Activated CD4-positive, alpha-beta T cell treated with anti-CD3 and anti-CD28 coated beads, Interleukin-2, amount 10 ng/mL, durations not matched to agents 24 days and 14 days (primary cell): ENCODE measurements at regions not wholly inside any gene's neighbourhood (a gene's known extent, or its start where the extent isn't known, plus 50 kb on each side); places are given as distances from the start of the nearest gene placed in this dataset.

Experiments
- DNase-seq: peaks from one replicate; pipeline ENCODE4 v3.0.0; 2022
- H3K27ac Mint-ChIP-seq: one replicate; pipeline ENCODE4 v1.8.0; 2022; ENCODE audit warnings: mild to moderate bottlenecking, mixed read lengths
- H3K27me3 Mint-ChIP-seq: one replicate; pipeline ENCODE4 v1.8.0; 2022; ENCODE audit warnings: mixed read lengths
- H3K36me3 Mint-ChIP-seq: one replicate; pipeline ENCODE4 v1.8.0; 2022; ENCODE audit warnings: low read depth, mild to moderate bottlenecking, mixed read lengths
- H3K4me1 Mint-ChIP-seq: one replicate; pipeline ENCODE4 v1.8.0; 2021; ENCODE audit warnings: mixed read lengths
- H3K4me3 Mint-ChIP-seq: one replicate; pipeline ENCODE4 v1.8.0; 2022; ENCODE audit warnings: mild to moderate bottlenecking, moderate library complexity, mixed read lengths
- H3K9me3 Mint-ChIP-seq: one replicate; pipeline ENCODE4 v1.8.0; 2021; ENCODE audit warnings: mixed read lengths
- intact Hi-C: fragments of 100-400 bp; cut with micrococcal nuclease; formaldehyde crosslinking; loops from one replicate; pipeline ENCODE4 v1.15.1; 2023

GRCh38 chr1:70855203-70855602 is 192.4 kb downstream of the PTGER3 start:
- Mint-ChIP-seq H3K4me3 (no peak overlapping the region), H3K27ac (no peak overlapping the region), H3K4me1 (no peaks in the 10 kb centered on the region), H3K36me3 (no peaks in the 10 kb centered on the region), H3K9me3 (no peaks in the 10 kb centered on the region), H3K27me3 (no peaks in the 10 kb centered on the region)
- DNase-seq = no peak
- intact Hi-C loops = no loop called here

GRCh38 chr1:70856201-70856600 is 191.4 kb downstream of the PTGER3 start:
- H3K36me3 Mint-ChIP-seq = no peaks in the 10 kb centered on the region
- H3K4me1 Mint-ChIP-seq = no peaks in the 10 kb centered on the region
- no peak overlapping the region for H3K27ac Mint-ChIP-seq
- intact Hi-C loops = no loop called here
- no peaks in the 10 kb centered on the region for H3K27me3 Mint-ChIP-seq
- no peak for DNase-seq
- no peaks in the 10 kb centered on the region for H3K9me3 Mint-ChIP-seq
- no peak overlapping the region for H3K4me3 Mint-ChIP-seq

- Mint-ChIP-seq H3K4me3 (no peak overlapping the region), H3K9me3 (no peaks in the 10 kb centered on the region), H3K27ac (no peak overlapping the region), H3K4me1 (peaks cover 2% of the 10 kb centered on the region), H3K27me3 (peaks cover 2% of the 10 kb centered on the region), H3K36me3 (no peaks in the 10 kb centered on the region)
- intact Hi-C loops = no loop called here
- no peak for DNase-seq
Measured at GRCh38 chr1:70863239-70863638, 184.4 kb downstream of the PTGER3 start.

GRCh38 chr1:70864302-70864701 is 183.3 kb downstream of the PTGER3 start:
- no peak for DNase-seq
- Mint-ChIP-seq H3K4me3 (no peak overlapping the region), H3K27ac (no peak overlapping the region), H3K9me3 (no peaks in the 10 kb centered on the region), H3K4me1 (peaks cover 2% of the 10 kb centered on the region), H3K36me3 (no peaks in the 10 kb centered on the region), H3K27me3 (peaks cover 2% of the 10 kb centered on the region)
- intact Hi-C loops = no loop called here

GRCh38 chr1:70866542-70867264 is 180.9 kb downstream of the PTGER3 start:
- no peak overlapping the region for H3K4me3 Mint-ChIP-seq
- peaks cover 2% of the 10 kb centered on the region for H3K4me1 Mint-ChIP-seq
- no peaks in the 10 kb centered on the region for H3K36me3 Mint-ChIP-seq
- intact Hi-C loops = no loop called here
- H3K9me3 Mint-ChIP-seq = no peaks in the 10 kb centered on the region
- H3K27me3 Mint-ChIP-seq = peaks cover 2% of the 10 kb centered on the region
- DNase-seq = no peak
- no peak overlapping the region for H3K27ac Mint-ChIP-seq

- no peak for DNase-seq
- H3K4me3 Mint-ChIP-seq = no peak overlapping the region
- intact Hi-C loops = no loop called here
- H3K27ac Mint-ChIP-seq = no peak overlapping the region
- H3K27me3 Mint-ChIP-seq = no peaks in the 10 kb centered on the region
- H3K36me3 Mint-ChIP-seq = no peaks in the 10 kb centered on the region
- H3K4me1 Mint-ChIP-seq = no peaks in the 10 kb centered on the region
- H3K9me3 Mint-ChIP-seq = no peaks in the 10 kb centered on the region
Measured at GRCh38 chr1:70871790-70872189, 175.8 kb downstream of the PTGER3 start.

- Mint-ChIP-seq H3K27me3 (peaks cover 2% of the 10 kb centered on the region), H3K27ac (no peak overlapping the region), H3K4me3 (no peak overlapping the region), H3K9me3 (no peaks in the 10 kb centered on the region), H3K36me3 (no peaks in the 10 kb centered on the region), H3K4me1 (no peaks in the 10 kb centered on the region)
- no peak for DNase-seq
- intact Hi-C loops = no loop called here
Measured at GRCh38 chr1:70874063-70874462, 173.6 kb downstream of the PTGER3 start.

- no peaks in the 10 kb centered on the region for H3K36me3 Mint-ChIP-seq
- H3K27ac Mint-ChIP-seq = no peak overlapping the region
- intact Hi-C loops = no loop called here
- no peaks in the 10 kb centered on the region for H3K9me3 Mint-ChIP-seq
- H3K4me3 Mint-ChIP-seq = no peak overlapping the region
- no peaks in the 10 kb centered on the region for H3K4me1 Mint-ChIP-seq
- DNase-seq = no peak
- peaks cover 2% of the 10 kb centered on the region for H3K27me3 Mint-ChIP-seq
Measured at GRCh38 chr1:70874818-70875217, 172.8 kb downstream of the PTGER3 start.

- no peaks in the 10 kb centered on the region for H3K9me3 Mint-ChIP-seq
- H3K27ac Mint-ChIP-seq = no peak overlapping the region
- no peak overlapping the region for H3K4me3 Mint-ChIP-seq
- no peaks in the 10 kb centered on the region for H3K4me1 Mint-ChIP-seq
- DNase-seq = no peak
- H3K27me3 Mint-ChIP-seq = peaks cover 2% of the 10 kb centered on the region
- intact Hi-C loops = no loop called here
- H3K36me3 Mint-ChIP-seq = no peaks in the 10 kb centered on the region
Measured at GRCh38 chr1:70877343-70877742, 170.3 kb downstream of the PTGER3 start.

GRCh38 chr1:70887936-70888335 is 159.7 kb downstream of the PTGER3 start:
- Mint-ChIP-seq H3K36me3 (no peaks in the 10 kb centered on the region), H3K4me3 (no peak overlapping the region), H3K27me3 (peaks cover 3% of the 10 kb centered on the region), H3K27ac (no peak overlapping the region), H3K4me1 (no peaks in the 10 kb centered on the region), H3K9me3 (no peaks in the 10 kb centered on the region)
- intact Hi-C loops = no loop called here
- no peak for DNase-seq

- H3K36me3 Mint-ChIP-seq = no peaks in the 10 kb centered on the region
- intact Hi-C loops = no loop called here
- peaks cover 3% of the 10 kb centered on the region for H3K27me3 Mint-ChIP-seq
- H3K4me3 Mint-ChIP-seq = no peak overlapping the region
- H3K4me1 Mint-ChIP-seq = no peaks in the 10 kb centered on the region
- no peak for DNase-seq
- no peaks in the 10 kb centered on the region for H3K9me3 Mint-ChIP-seq
- no peak overlapping the region for H3K27ac Mint-ChIP-seq
Measured at GRCh38 chr1:70888722-70889121, 158.9 kb downstream of the PTGER3 start.

- Mint-ChIP-seq H3K27me3 (peaks cover 3% of the 10 kb centered on the region), H3K4me1 (no peaks in the 10 kb centered on the region), H3K4me3 (no peak overlapping the region), H3K36me3 (no peaks in the 10 kb centered on the region), H3K27ac (no peak overlapping the region), H3K9me3 (no peaks in the 10 kb centered on the region)
- intact Hi-C loops = no loop called here
- no peak for DNase-seq
Measured at GRCh38 chr1:70890408-70890807, 157.2 kb downstream of the PTGER3 start.

GRCh38 chr1:70891051-70891843 is 156.4 kb downstream of the PTGER3 start:
- Mint-ChIP-seq H3K36me3 (no peaks in the 10 kb centered on the region), H3K4me3 (no peak overlapping the region), H3K27me3 (peaks cover 3% of the 10 kb centered on the region), H3K4me1 (no peaks in the 10 kb centered on the region), H3K9me3 (no peaks in the 10 kb centered on the region), H3K27ac (no peak overlapping the region)
- no peak for DNase-seq
- intact Hi-C loops = no loop called here

- Mint-ChIP-seq H3K36me3 (no peaks in the 10 kb centered on the region), H3K4me3 (no peak overlapping the region)
- intact Hi-C loops = no loop called here
Measured at GRCh38 chr1:70892140-70892539, 155.5 kb downstream of the PTGER3 start.

More at GRCh38 chr1:70892140-70892539, 155.5 kb downstream of the PTGER3 start:
- Mint-ChIP-seq H3K9me3 (no peaks in the 10 kb centered on the region), H3K27me3 (no peaks in the 10 kb centered on the region), H3K27ac (no peak overlapping the region), H3K4me1 (no peaks in the 10 kb centered on the region)
- no peak for DNase-seq
